ENCODE measurements at regions not wholly inside any gene's neighbourhood (a gene's known extent, or its start where the extent isn't known, plus 50 kb on each side); places are given as distances from the start of the nearest gene placed in this dataset.

DNA sequence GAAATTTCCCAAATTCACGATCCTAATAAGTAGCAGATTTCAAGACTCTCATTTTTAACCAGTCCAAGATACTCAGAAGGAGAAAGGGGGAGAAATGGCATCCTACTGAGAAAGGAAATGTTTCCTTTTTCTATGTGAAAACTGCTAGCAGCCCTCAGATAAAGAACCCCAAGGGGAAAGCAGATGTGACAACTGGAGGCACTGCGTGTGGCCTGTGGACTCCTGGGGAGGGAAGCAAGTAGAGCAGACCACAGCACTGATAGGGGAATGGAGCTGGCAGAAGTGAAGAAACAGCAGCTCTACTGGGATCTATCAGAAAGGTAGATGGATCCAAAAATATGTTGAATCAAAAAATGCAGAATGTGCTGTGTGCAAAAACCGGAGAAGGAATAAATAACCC is 239.7 kb upstream of the API5 start:
- Histone ChIP-seq H3K36me3 (ENCODE audit: control insufficient read depth, low read length) (no peaks in the 10 kb centered on the region), H3K9me2 (replicated peaks; ENCODE audit: control insufficient read depth, low read length) (no peaks in the 10 kb centered on the region), H3K4me3 (ENCODE audit: low read length) (no peak overlapping the region), H3K4me2 (ENCODE audit: low read length) (no peak overlapping the region), H3K27ac (ENCODE audit: low read depth, low read length) (no peak overlapping the region), H3K27me3 (ENCODE audit: control insufficient read depth, low read length) (no peaks in the 10 kb centered on the region), H3F3A (ENCODE audit: control insufficient read depth, insufficient read depth) (no peaks in the 10 kb centered on the region), H3K9me3 (ENCODE audit: control insufficient read depth, insufficient read depth, low read length) (no peaks in the 10 kb centered on the region), H3K79me2 (ENCODE audit: control insufficient read depth, low read length) (no peaks in the 10 kb centered on the region), H4K20me1 (ENCODE audit: control insufficient read depth, insufficient read depth, low read depth, low read length) (no peaks in the 10 kb centered on the region), H3K4me1 (ENCODE audit: control insufficient read depth, low read length) (no peaks in the 10 kb centered on the region)
- TF ChIP-seq EZH2phosphoT487 (IDR thresholded peaks at IDR 0.05; ENCODE audit: borderline replicate concordance, low read length): no peak
- TF ChIP-seq, protein P1, sequence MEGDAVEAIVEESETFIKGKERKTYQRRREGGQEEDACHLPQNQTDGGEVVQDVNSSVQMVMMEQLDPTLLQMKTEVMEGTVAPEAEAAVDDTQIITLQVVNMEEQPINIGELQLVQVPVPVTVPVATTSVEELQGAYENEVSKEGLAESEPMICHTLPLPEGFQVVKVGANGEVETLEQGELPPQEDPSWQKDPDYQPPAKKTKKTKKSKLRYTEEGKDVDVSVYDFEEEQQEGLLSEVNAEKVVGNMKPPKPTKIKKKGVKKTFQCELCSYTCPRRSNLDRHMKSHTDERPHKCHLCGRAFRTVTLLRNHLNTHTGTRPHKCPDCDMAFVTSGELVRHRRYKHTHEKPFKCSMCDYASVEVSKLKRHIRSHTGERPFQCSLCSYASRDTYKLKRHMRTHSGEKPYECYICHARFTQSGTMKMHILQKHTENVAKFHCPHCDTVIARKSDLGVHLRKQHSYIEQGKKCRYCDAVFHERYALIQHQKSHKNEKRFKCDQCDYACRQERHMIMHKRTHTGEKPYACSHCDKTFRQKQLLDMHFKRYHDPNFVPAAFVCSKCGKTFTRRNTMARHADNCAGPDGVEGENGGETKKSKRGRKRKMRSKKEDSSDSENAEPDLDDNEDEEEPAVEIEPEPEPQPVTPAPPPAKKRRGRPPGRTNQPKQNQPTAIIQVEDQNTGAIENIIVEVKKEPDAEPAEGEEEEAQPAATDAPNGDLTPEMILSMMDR (IDR thresholded peaks at IDR 0.05; ENCODE audit: low read depth, low read length, poor library complexity, severe bottlenecking): no peak

DNA sequence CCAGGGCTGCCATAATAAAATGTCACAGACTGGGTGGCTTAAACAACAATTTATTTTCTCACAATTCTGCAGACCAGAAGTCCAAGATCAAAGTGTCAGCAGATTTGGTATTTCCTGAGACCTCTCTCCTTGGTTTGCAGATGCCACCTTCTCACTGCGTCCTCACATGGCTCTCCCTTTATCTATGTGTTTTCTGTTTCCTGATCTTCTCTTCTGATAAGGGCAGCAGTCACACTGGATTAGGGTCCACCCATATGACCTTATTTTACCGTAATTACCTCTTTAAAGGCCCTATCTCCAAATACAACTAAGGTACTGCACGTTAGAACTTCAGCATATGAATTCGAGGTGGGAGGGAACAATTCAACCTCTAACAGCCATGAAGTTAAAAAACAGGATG is 238.9 kb upstream of the API5 start:
- H3K79me2 ChIP-seq (ENCODE audit: control insufficient read depth, low read length): no peaks in the 10 kb centered on the region
- H3K4me2 ChIP-seq (ENCODE audit: low read length): no peak overlapping the region
- no peak overlapping the region for H3K27ac ChIP-seq (ENCODE audit: low read depth, low read length)
- H3K27me3 ChIP-seq (ENCODE audit: control insufficient read depth, low read length): no peaks in the 10 kb centered on the region
- no peak for TF ChIP-seq EZH2phosphoT487 (IDR thresholded peaks at IDR 0.05; ENCODE audit: borderline replicate concordance, low read length)
- TF ChIP-seq, protein P1 (IDR thresholded peaks at IDR 0.05; ENCODE audit: low read depth, low read length, poor library complexity, severe bottlenecking): no peak
- H3F3A ChIP-seq (ENCODE audit: control insufficient read depth, insufficient read depth): no peaks in the 10 kb centered on the region
- H3K9me3 ChIP-seq (ENCODE audit: control insufficient read depth, insufficient read depth, low read length): no peaks in the 10 kb centered on the region
- H3K4me3 ChIP-seq (ENCODE audit: low read length): no peak overlapping the region
- H3K9me2 ChIP-seq (replicated peaks; ENCODE audit: control insufficient read depth, low read length): no peaks in the 10 kb centered on the region
- no peaks in the 10 kb centered on the region for H3K36me3 ChIP-seq (ENCODE audit: control insufficient read depth, low read length)
- no peaks in the 10 kb centered on the region for H3K4me1 ChIP-seq (ENCODE audit: control insufficient read depth, low read length)
- no peaks in the 10 kb centered on the region for H4K20me1 ChIP-seq (ENCODE audit: control insufficient read depth, insufficient read depth, low read depth, low read length)

DNA sequence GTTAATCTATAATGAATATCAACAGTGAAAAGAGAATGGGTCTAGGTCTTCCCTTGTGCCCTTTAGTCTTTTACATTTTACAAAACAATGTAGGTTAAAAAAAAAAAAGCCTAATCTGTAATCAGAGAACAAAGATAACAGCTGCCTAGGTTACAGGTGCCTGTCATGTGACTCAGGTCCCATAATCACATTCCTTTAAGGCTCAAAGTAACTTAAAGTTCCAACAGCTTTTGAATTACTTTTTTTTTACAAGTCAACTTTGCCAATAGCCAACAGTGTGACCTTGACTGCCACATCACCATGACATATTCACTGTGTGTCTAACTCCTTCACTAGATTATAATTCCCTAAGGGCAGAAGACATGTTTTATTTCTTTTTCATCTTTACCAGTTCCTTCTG is 237.0 kb upstream of the API5 start:
- Histone ChIP-seq H3K36me3 (ENCODE audit: control insufficient read depth, low read length) (no peaks in the 10 kb centered on the region), H3K4me2 (ENCODE audit: low read length) (no peak overlapping the region), H3K27ac (ENCODE audit: low read depth, low read length) (no peak overlapping the region), H3K9me2 (replicated peaks; ENCODE audit: control insufficient read depth, low read length) (no peaks in the 10 kb centered on the region), H3K79me2 (ENCODE audit: control insufficient read depth, low read length) (no peaks in the 10 kb centered on the region), H3F3A (ENCODE audit: control insufficient read depth, insufficient read depth) (no peaks in the 10 kb centered on the region), H3K27me3 (ENCODE audit: control insufficient read depth, low read length) (no peaks in the 10 kb centered on the region), H3K9me3 (ENCODE audit: control insufficient read depth, insufficient read depth, low read length) (no peaks in the 10 kb centered on the region), H3K4me1 (ENCODE audit: control insufficient read depth, low read length) (no peaks in the 10 kb centered on the region), H3K4me3 (ENCODE audit: low read length) (no peak overlapping the region), H4K20me1 (ENCODE audit: control insufficient read depth, insufficient read depth, low read depth, low read length) (no peaks in the 10 kb centered on the region)
- TF ChIP-seq, protein P1 (IDR thresholded peaks at IDR 0.05; ENCODE audit: low read depth, low read length, poor library complexity, severe bottlenecking): no peak
- TF ChIP-seq EZH2phosphoT487 (IDR thresholded peaks at IDR 0.05; ENCODE audit: borderline replicate concordance, low read length): no peak

DNA sequence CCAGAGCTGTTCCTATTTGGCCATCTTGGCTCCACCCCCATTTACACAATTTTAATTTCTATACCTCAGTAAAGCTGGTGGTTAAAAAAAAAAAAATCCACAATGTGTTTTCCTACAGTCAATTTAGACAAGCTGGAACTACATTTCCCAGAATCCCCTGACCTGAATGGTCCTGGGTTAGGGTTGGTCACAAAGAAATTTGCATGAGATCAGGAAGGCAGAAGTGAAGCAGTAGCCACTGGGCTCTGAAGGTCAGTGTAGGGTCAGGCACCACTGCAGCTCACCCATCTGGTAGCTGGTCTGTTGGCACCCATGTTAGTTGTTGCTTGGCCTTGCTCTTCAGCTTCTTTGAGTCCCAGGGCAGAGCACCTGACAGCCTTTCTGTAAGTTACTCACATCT is 210.7 kb upstream of the API5 start:
- Histone ChIP-seq H3K9me3 (ENCODE audit: control insufficient read depth, insufficient read depth, low read length) (no peaks in the 10 kb centered on the region), H3K4me3 (ENCODE audit: low read length) (no peak overlapping the region), H4K20me1 (ENCODE audit: control insufficient read depth, insufficient read depth, low read depth, low read length) (no peaks in the 10 kb centered on the region), H3K4me1 (ENCODE audit: control insufficient read depth, low read length) (no peaks in the 10 kb centered on the region), H3K27me3 (ENCODE audit: control insufficient read depth, low read length) (no peaks in the 10 kb centered on the region), H3K9me2 (replicated peaks; ENCODE audit: control insufficient read depth, low read length) (no peaks in the 10 kb centered on the region), H3K36me3 (ENCODE audit: control insufficient read depth, low read length) (no peaks in the 10 kb centered on the region), H3K79me2 (ENCODE audit: control insufficient read depth, low read length) (no peaks in the 10 kb centered on the region), H3K27ac (ENCODE audit: low read depth, low read length) (no peak overlapping the region), H3F3A (ENCODE audit: control insufficient read depth, insufficient read depth) (no peaks in the 10 kb centered on the region), H3K4me2 (ENCODE audit: low read length) (no peak overlapping the region)
- TF ChIP-seq, protein P1 (IDR thresholded peaks at IDR 0.05; ENCODE audit: low read depth, low read length, poor library complexity, severe bottlenecking): no peak
- no peak for TF ChIP-seq EZH2phosphoT487 (IDR thresholded peaks at IDR 0.05; ENCODE audit: borderline replicate concordance, low read length)

All from DOHH2 (cell line).